Prostate gland (tissue), 2 donors: ENCODE measurements at regions not wholly inside any gene's neighbourhood (a gene's known extent, or its start where the extent isn't known, plus 50 kb on each side); places are given as distances from the start of the nearest gene placed in this dataset.
"Not testable (repeated sequence)": the region's sequence is repeated elsewhere in the genome, so short reads cannot be mapped to it uniquely, and the experiment has no call there.

Experiments used
- DNase-seq: peaks from one replicate; pipeline ENCODE4 v3.0.0-alpha.2; 2019; ENCODE audit warnings: low spot score
- H3K27ac ChIP-seq, 2 donors: fragments of 200-600 bp; sonication (generic); 2 replicates each; pipeline ENCODE4 v1.5.1; 2017 to 2019
- H3K27me3 ChIP-seq: fragments of 200-600 bp; sonication (generic); replicated peaks from 2 replicates; pipeline ENCODE4 v1.5.1; 2019; ENCODE audit not compliant: insufficient read depth
- H3K36me3 ChIP-seq, 2 donors: fragments of 200-600 bp; sonication (generic); 1 replicate in 1 of 2; 2 replicates in 1 of 2; pipeline versions ENCODE4 v1.5.1 to v1.8.1; 2017 to 2019
- H3K4me1 ChIP-seq: fragments of 200-600 bp; sonication (generic); replicated peaks from 2 replicates; pipeline ENCODE4 v1.5.1; 2019
- H3K4me3 ChIP-seq, 2 donors: fragments of 200-600 bp; sonication (generic); 2 replicates each; pipeline ENCODE4 v1.5.1; 2017 to 2019
- H3K9me3 ChIP-seq: fragments of 200-600 bp; sonication (generic); 2 replicates; pipeline ENCODE4 v1.5.1; 2017
- CTCF ChIP-seq, 4 experiments: fragments of 200-600 bp in 2 of 4; fragments of 450-650 bp in 2 of 4; sonication (generic) in 2 of 4; IDR thresholded peaks; 1 replicate in 3 of 4; 2 replicates in 1 of 4; pipeline ENCODE4 v1.5.1; 2016 to 2019; ENCODE audit warnings: antibody characterized with exemption in 4 of 4, mild to moderate bottlenecking in 2 of 4, moderate library complexity in 2 of 4
- POLR2A ChIP-seq: fragments of 450-650 bp; IDR thresholded peaks from one replicate; pipeline ENCODE4 v1.6.1; 2016; ENCODE audit warnings: antibody characterized with exemption, mild to moderate bottlenecking
- POLR2AphosphoS5 ChIP-seq: sonication (generic); formaldehyde crosslinking; IDR thresholded peaks from one replicate; pipeline ENCODE4 v1.6.1; 2017; ENCODE audit warnings: antibody characterized with exemption
- WGBS: methylation state at CpG from one replicate; pipeline ENCODE4 v1.1.5; 2018; 5-methylcytosine and 5-hydroxymethylcytosine counted together
- intact Hi-C: fragments of 100-400 bp; cut with DNase I; formaldehyde crosslinking; loops from one replicate; pipeline ENCODE4 v1.14.2; 2022

DNA sequence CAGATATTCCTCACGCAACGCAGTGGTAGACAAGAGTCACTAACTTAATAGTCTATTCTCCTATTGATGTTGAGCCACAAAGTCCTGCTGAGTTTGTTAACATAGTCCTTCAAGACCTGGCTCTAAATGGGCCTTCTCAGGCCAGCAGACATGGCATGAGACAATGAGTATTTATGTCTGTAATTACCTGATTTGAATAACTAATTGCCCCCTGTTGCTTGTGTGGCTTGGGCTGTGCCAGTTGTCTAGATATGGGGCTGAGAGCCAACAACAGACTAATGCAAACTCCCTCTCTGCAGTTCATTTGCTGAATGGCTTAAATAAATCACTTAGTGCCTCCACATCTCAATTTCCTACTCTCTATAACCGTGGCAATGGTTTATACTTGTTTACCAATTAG is 65.5 kb upstream of the VWC2 start:
- H3K27me3 ChIP-seq = no peaks in the 10 kb centered on the region
- 84% methylated on average over 3 of the region's 3 CpGs for WGBS
- no peak for DNase-seq
- intact Hi-C loops = no loop called here
- no peaks in the 10 kb centered on the region for H3K4me1 ChIP-seq
- no peaks in the 10 kb centered on the region for H3K36me3 ChIP-seq
- no peaks in the 10 kb centered on the region for H3K9me3 ChIP-seq
- TF ChIP-seq CTCF (IDR thresholded peaks at IDR 0.05) = no peak
- TF ChIP-seq POLR2A = no peak
- TF ChIP-seq POLR2AphosphoS5 = no peak
- H3K27ac ChIP-seq = no peak overlapping the region
- no peak overlapping the region for H3K4me3 ChIP-seq

GRCh38 chr7:49708590-49708989 is 64.8 kb upstream of the VWC2 start:
- no peak overlapping the region for H3K27ac ChIP-seq
- H3K36me3 ChIP-seq = no peaks in the 10 kb centered on the region
- no peak overlapping the region for H3K4me3 ChIP-seq
- no peaks in the 10 kb centered on the region for H3K27me3 ChIP-seq
- TF ChIP-seq CTCF (IDR thresholded peaks at IDR 0.05) = no peak
- no peak for TF ChIP-seq POLR2A
- TF ChIP-seq POLR2AphosphoS5 = no peak
- intact Hi-C loops = no loop called here
- WGBS = 89% methylated on average over 5 of the region's 5 CpGs
- no peaks in the 10 kb centered on the region for H3K9me3 ChIP-seq
- H3K4me1 ChIP-seq = no peaks in the 10 kb centered on the region
- no peak for DNase-seq

- H3K4me1 ChIP-seq, H3K4me3 ChIP-seq, H3K9me3 ChIP-seq, DNase-seq, H3K27me3 ChIP-seq, intact Hi-C loops, H3K36me3 ChIP-seq, H3K27ac ChIP-seq: not testable (repeated sequence)
- 94% methylated on average over 20 of the region's 28 CpGs for WGBS
These were observed 62.2 kb upstream of the VWC2 start for GRCh38 chr7:49711072-49711723.

GRCh38 chr7:49714182-49714581 is 59.3 kb upstream of the VWC2 start:
- WGBS = 32% methylated on average over 2 of the region's 2 CpGs

DNA sequence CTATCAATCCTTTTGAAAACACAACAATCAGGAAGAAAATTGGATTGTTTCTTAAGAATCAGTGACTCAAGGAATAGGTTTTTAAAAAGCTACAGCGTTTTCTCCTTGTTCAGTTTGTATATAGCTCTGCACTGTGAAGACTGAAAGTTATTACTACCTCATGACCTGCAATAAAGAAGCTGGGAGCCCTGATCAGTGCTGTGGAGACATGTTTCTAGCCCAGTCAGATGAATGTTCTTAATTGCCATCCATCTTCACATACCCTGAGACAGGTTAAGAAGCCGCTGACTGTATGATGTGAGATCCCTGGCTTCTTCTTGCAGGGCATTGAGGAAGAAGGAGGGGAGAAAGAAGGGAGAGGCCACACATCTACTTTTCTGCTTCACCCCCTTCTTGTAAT is 58.0 kb upstream of the VWC2 start:
- intact Hi-C loops = no loop called here
- no peaks in the 10 kb centered on the region for H3K9me3 ChIP-seq
- WGBS = 76% methylated on average over 2 of the region's 2 CpGs

More at GRCh38 chr7:49714182-49714581, 59.3 kb upstream of the VWC2 start:
- Histone ChIP-seq H3K27ac (no peak overlapping the region), H3K4me1 (no peaks in the 10 kb centered on the region), H3K27me3 (no peaks in the 10 kb centered on the region), H3K4me3 (no peak overlapping the region), H3K36me3 (no peaks in the 10 kb centered on the region), H3K9me3 (no peaks in the 10 kb centered on the region)
- no peak for TF ChIP-seq POLR2AphosphoS5
- no peak for TF ChIP-seq POLR2A
- TF ChIP-seq CTCF (IDR thresholded peaks at IDR 0.05) = no peak
- no peak for DNase-seq
- intact Hi-C loops = no loop called here

More for the DNA sequence above, 58.0 kb upstream of the VWC2 start:
- Histone ChIP-seq H3K36me3 (no peaks in the 10 kb centered on the region), H3K4me3 (no peak overlapping the region), H3K4me1 (no peaks in the 10 kb centered on the region), H3K27ac (no peak overlapping the region), H3K27me3 (no peaks in the 10 kb centered on the region)
- no peak for DNase-seq
- TF ChIP-seq POLR2A (no peak), CTCF (IDR thresholded peaks at IDR 0.05) (no peak), POLR2AphosphoS5 (no peak)
